GM18520 (cell line): ENCODE measurements at regions not wholly inside any gene's neighbourhood (a gene's known extent, or its start where the extent isn't known, plus 50 kb on each side); places are given as distances from the start of the nearest gene placed in this dataset.
"Not testable (repeated sequence)": the region's sequence is repeated elsewhere in the genome, so short reads cannot be mapped to it uniquely, and the experiment has no call there.

Experiments
- ATAC-seq: cut with Tn5 transposase; IDR thresholded peaks from one replicate; pipeline ENCODE4 v1.9.1; 2021; ENCODE audit not compliant: unreplicated experiment

DNA sequence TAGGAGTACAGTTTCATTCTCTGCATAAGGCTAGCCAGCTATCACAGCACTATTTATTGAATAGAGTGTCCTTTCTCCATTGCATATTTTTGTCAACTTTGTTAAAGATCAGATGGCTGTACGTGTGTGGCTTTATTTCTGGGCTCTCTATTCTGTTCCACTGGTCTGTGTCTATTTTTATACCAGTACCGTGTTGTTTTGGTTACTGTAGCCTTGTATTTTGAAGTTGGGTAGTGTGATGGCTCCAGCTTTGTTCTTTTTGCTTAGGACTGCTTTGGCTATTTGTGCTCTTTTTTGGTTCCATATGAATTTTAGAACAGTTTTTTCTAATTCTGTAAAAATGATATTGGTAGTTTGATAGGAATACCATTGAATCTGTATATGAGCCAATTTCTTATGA is 182.1 kb upstream of the DIAPH2 start:
- ATAC-seq: no peak

DNA sequence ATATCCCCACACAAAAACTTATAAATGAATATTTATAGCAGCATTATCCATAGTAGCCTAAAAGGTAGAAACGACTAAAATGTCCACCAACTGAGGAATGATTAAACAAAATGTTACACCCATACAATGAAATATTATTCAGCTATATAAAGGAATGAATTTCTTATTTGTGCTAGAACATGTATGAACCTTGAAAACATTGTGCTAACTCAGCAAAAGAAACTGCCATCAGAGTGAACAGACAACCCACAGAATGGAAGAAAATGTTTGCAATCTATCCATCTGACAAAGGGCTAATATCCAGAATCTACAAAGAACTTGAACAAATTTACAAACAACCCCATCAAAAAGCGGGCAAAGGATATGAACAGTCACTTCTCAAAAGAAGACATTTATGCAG is 155.3 kb upstream of the DIAPH2 start:
- ATAC-seq: not testable (repeated sequence)

- ATAC-seq: no peak
Observed at GRCh38 chrX:96538104-96538725, 146.4 kb upstream of the DIAPH2 start.

GRCh38 chrX:96540111-96540631 is 144.5 kb upstream of the DIAPH2 start:
- ATAC-seq: no peak

DNA sequence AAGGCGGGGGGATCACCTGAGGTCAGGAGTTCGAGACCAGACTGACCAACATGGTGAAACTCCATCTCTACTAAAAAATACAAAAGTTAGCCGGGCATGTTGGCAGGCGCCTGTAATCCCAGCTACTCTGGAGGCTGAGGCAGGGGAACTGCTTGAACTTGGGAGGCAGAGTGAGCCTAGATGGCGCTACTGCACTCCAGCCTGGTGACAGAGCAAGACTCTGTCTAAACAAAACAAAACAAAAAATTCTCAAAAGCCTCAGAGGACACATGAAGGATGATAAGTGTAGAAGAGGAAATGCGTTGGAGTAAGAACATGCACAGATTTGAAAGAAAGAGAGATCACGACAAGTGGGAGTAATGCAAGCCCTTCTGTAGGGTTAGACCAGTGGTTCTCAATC is 138.4 kb upstream of the DIAPH2 start:
- not testable (repeated sequence) for ATAC-seq

DNA sequence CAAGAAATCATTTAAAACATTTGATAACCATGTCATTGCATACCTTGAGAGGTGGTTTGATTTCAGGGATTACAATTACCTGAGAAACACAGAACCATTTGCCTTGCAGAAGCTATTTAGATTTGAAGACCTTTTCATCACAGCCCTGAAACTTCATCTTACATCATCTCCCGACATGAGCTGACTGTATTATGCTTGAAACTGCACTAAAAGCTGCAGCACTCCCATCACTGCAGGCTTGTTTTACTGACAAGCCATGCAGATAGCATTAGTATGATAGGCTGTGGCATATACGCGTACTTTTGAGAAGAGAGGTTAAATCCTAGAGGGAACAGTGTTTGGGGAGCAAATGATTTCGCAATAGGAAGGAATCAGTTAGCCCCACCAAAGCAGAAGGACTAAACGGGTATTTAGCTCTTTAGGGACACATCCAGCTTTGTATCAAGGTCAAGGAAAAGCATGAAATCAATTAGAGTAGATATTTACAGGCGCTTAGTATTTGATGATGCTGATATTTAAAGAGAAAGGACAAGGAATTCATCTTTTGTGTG is 133.2 kb upstream of the DIAPH2 start:
- no peak for ATAC-seq

GRCh38 chrX:96556886-96557285 is 127.8 kb upstream of the DIAPH2 start:
- no peak for ATAC-seq

GRCh38 chrX:96561129-96561528 is 123.5 kb upstream of the DIAPH2 start:
- ATAC-seq: not testable (repeated sequence)

DNA sequence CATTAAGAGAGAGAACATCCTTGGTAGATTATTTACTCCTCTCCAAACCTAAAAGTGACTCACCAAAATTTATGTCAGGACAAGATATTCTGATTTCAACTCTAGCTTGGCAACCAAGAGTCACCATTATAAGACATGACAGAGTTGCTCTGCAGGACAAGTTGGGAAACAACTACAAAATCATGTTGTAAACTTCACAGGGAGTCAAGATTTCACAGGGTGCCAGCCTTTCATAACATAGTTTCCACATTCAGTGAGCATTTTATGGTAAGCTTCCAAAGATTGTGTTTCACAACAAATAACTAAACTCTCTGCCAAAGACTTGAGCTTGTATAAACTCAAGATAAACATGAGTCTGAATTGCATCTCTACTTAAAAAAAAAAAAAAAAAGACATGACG is 121.0 kb upstream of the DIAPH2 start:
- ATAC-seq: no peak

DNA sequence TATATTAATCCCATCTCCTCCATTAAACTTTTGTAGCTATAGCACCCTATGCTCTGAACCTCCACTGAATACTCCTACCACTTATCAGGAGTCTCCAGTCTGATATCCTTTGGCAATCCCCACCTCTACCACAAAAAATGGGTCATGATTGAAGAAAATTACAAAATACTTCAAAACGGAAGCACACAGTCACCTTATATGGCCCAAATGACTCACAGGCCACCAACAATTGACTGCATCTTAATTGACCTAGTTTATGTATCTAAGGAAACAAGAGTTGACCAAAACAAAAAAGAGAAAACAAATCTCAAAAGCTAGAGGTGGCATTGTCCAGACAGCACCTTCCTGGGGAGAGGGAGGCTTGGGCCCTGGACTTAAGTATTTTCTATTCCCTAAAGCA is 120.0 kb upstream of the DIAPH2 start:
- ATAC-seq: no peak

- no peak for ATAC-seq
Observed at GRCh38 chrX:96566878-96567277, 117.8 kb upstream of the DIAPH2 start.

GRCh38 chrX:96568071-96568470 is 116.6 kb upstream of the DIAPH2 start:
- no peak for ATAC-seq

DNA sequence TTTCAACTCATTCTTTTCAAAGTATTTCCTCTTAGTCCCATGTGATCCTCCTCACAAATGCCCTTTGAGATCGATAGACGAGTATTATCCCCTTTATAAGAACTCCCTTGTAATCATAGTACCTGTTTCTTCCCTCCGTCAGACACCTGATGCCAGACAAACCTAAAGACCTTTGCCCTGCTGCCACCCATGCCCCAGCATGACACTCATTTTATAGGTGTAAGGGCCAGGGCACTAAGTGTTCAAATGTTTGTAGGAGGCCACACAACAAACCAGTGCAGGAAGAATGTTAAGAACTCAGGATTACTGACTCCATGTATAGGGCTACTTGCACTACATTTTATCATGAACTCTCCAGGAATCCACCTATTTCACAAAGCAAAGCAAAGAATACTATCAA is 115.6 kb upstream of the DIAPH2 start:
- no peak for ATAC-seq

GRCh38 chrX:96575011-96575410 is 109.6 kb upstream of the DIAPH2 start:
- no peak for ATAC-seq

DNA sequence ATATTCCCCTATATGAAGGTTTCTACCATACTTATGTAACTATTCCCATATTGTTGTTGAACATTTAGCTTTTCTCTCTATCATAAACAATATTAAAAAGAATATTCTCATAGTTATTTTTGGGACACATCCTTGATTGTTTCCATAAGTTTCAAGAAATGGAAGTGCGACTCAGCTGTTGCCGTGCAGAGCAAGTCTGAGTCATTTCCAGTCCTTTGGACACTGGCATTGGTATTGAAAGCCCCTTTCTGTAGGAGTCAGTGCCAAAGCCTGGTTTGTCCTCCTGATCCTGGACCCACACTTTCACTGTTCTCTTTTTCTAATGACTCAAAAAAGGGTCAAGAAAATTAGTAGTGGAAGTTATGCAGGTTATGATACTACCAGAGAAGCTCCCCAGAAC is 108.3 kb upstream of the DIAPH2 start:
- ATAC-seq: no peak

- ATAC-seq: no peak
Observed at GRCh38 chrX:96578781-96579180, 105.9 kb upstream of the DIAPH2 start.

GRCh38 chrX:96579252-96579651 is 105.4 kb upstream of the DIAPH2 start:
- no peak for ATAC-seq

- no peak for ATAC-seq
Observed at GRCh38 chrX:96590403-96590802, 94.2 kb upstream of the DIAPH2 start.

DNA sequence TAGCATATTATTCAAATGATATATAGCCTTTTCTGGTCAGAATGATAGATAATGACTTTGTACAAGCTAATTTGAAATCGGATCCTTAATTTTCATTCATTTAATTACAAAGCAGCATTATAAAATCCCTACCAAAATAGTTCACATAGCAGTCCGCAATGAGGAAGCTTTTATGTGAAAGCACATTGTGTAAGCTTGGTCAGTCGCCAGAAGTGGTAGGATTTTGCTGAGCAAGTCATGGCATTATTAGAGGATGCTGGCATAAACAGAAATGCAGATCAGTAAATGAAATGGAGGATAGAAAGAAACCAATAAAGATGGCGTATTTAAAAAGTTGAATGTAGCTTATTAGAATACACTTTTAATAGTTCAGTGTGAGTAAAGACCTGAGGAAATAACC is 93.2 kb upstream of the DIAPH2 start:
- no peak for ATAC-seq

- not testable (repeated sequence) for ATAC-seq
Observed at GRCh38 chrX:96597847-96598246, 86.8 kb upstream of the DIAPH2 start.

DNA sequence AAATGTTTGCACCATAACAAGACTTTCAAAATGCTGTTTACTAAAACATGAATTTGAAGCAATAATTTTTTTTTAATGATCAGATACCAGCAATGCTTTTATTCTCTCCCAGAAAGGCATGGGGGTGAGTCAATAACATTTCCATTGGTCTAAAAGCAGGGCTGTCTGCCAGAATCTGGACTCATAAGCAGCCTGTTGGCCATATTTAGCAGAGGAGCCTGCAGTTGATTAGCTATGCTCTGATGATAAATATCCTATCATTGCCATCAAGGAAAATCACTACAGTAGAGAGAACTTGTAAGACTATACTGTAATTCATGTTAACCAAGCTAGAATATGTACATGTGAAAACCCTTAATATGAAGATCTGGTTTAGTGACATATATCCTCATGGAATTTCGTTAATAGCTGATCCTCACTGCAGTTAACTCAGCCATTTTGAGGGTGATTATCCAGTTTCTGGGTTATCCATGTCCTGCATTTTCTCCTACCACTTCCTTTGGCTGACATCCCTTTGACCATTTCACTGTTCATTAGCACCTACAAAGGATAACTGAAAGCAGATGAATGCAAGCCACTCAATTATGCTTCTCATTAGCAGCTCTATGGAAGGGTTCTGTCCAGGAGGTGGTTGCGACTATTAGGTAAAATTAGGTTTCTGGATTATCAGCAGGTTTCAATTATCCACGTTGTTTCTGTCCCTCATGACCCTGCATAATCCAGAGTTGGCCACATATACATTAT is 72.9 kb upstream of the DIAPH2 start:
- ATAC-seq: no peak

- no peak for ATAC-seq
Observed at GRCh38 chrX:96615448-96615847, 69.2 kb upstream of the DIAPH2 start.
